GM23338 (cell line): ENCODE measurements at regions not wholly inside any gene's neighbourhood (a gene's known extent, or its start where the extent isn't known, plus 50 kb on each side); places are given as distances from the start of the nearest gene placed in this dataset.
"Not testable (repeated sequence)": the region's sequence is repeated elsewhere in the genome, so short reads cannot be mapped to it uniquely, and the experiment has no call there.

ENCODE experiments used
- ATAC-seq: fragments of 200-7000 bp; cut with Tn5 transposase; 3 replicates; pipeline ENCODE4 v1.9.1; 2020
- DNase-seq: peaks from one replicate; pipeline ENCODE4 v3.0.0-alpha.2; 2015; ENCODE audit warnings: low spot score
- H2AFZ ChIP-seq: fragments of 200-600 bp; sonication (generic); 2 replicates; pipeline ENCODE4 v1.8.0; 2016; ENCODE audit warnings: antibody characterized with exemption, mild to moderate bottlenecking, moderate library complexity
- H3F3A ChIP-seq: fragments of 200-600 bp; sonication (generic); replicated peaks from 2 replicates; pipeline ENCODE4 v1.8.0; 2017; ENCODE audit warnings: antibody characterized with exemption, mixed run types, low read depth
- H3K27ac ChIP-seq: fragments of 200-600 bp; sonication (generic); 2 replicates; pipeline ENCODE4 v1.6.1; 2016; ENCODE audit warnings: low read depth
- H3K27me3 ChIP-seq: fragments of 200-600 bp; sonication (generic); 2 replicates; pipeline ENCODE4 v1.8.0; 2016; ENCODE audit warnings: mild to moderate bottlenecking, mixed run types, moderate library complexity; ENCODE audit not compliant: insufficient read depth
- H3K36me3 ChIP-seq: fragments of 200-600 bp; sonication (generic); 2 replicates; pipeline ENCODE4 v1.8.0; 2016; ENCODE audit warnings: mild to moderate bottlenecking; ENCODE audit not compliant: insufficient read depth
- H3K4me1 ChIP-seq: fragments of 200-600 bp; sonication (generic); 2 replicates; pipeline ENCODE4 v1.8.0; 2016; ENCODE audit warnings: mild to moderate bottlenecking, moderate library complexity; ENCODE audit not compliant: insufficient read depth
- H3K4me2 ChIP-seq: fragments of 200-600 bp; sonication (generic); 2 replicates; pipeline ENCODE4 v1.7.1; 2017; ENCODE audit warnings: mixed run types
- H3K4me3 ChIP-seq: fragments of 200-600 bp; sonication (generic); 2 replicates; pipeline ENCODE4 v1.6.1; 2016; ENCODE audit warnings: mixed run types
- H3K79me2 ChIP-seq: fragments of 200-600 bp; sonication (generic); replicated peaks from 2 replicates; pipeline ENCODE4 v1.8.0; 2017; ENCODE audit warnings: mild to moderate bottlenecking; ENCODE audit not compliant: insufficient read depth
- H3K9me2 ChIP-seq: fragments of 200-600 bp; sonication (generic); 2 replicates; pipeline ENCODE4 v1.8.0; 2017; ENCODE audit not compliant: insufficient read depth
- H4K20me1 ChIP-seq: fragments of 200-600 bp; sonication (generic); replicated peaks from 2 replicates; pipeline ENCODE4 v1.8.0; 2017; ENCODE audit warnings: mild to moderate bottlenecking; ENCODE audit not compliant: insufficient read depth
- H3K27ac Mint-ChIP-seq: 2 replicates; pipeline ENCODE4 v1.8.0; 2020; ENCODE audit warnings: inconsistent platforms, mild to moderate bottlenecking, moderate library complexity, mixed read lengths
- H3K27me3 Mint-ChIP-seq: 3 replicates; pipeline ENCODE4 v1.8.0; 2022; ENCODE audit warnings: low read depth, mild to moderate bottlenecking, moderate library complexity, mixed read lengths, inconsistent platforms; ENCODE audit not compliant: insufficient read depth, poor library complexity
- H3K36me3 Mint-ChIP-seq: 3 replicates; pipeline ENCODE4 v1.8.0; 2021; ENCODE audit warnings: low read depth, mild to moderate bottlenecking, inconsistent platforms, moderate library complexity, mixed read lengths
- H3K4me1 Mint-ChIP-seq: 3 replicates; pipeline ENCODE4 v1.8.0; 2020; ENCODE audit warnings: mild to moderate bottlenecking, inconsistent platforms, mixed read lengths
- H3K4me3 Mint-ChIP-seq: 3 replicates; pipeline ENCODE4 v1.8.0; 2021; ENCODE audit warnings: moderate library complexity, mild to moderate bottlenecking, inconsistent platforms, mixed read lengths
- H3K9me3 Mint-ChIP-seq: 3 replicates; pipeline ENCODE4 v1.8.0; 2020; ENCODE audit warnings: moderate library complexity, mild to moderate bottlenecking, inconsistent platforms, mixed read lengths

DNA sequence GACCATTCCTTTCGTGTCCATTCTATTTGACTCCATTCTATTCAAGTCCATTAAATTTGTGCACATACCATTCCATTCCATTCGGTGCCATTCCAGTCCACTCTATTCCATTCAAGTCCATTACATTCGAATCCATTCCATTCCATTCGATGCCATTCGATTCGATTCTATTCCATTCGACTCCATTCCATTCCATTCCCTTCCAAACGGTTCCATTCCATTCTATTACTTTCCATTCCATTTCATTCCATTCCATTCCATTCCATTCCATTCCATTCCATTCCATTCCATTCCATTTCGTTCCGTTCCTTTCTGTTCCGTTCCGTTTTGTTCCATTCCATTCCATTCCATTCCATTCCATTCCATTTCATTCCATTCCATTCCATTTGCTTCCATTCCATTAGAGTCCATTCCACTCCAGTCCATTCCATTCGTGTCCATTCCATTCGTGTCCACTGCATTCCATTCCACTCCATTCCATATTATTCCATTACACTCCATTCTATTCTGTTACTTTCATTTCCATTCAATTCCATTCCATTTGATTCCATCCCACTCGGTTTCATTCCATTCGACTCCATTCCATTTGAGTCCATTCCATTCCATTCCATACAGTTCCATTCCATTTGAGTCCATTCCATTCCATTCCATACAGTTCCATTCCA is 2595.3 kb upstream of the TPTE start:
- not testable (repeated sequence) for H3K4me1 Mint-ChIP-seq, H3F3A ChIP-seq, H3K27ac ChIP-seq, H3K9me2 ChIP-seq, H3K4me2 ChIP-seq, H3K4me3 Mint-ChIP-seq, H3K4me3 ChIP-seq, ATAC-seq, H4K20me1 ChIP-seq, H2AFZ ChIP-seq, DNase-seq, H3K9me3 Mint-ChIP-seq, H3K36me3 Mint-ChIP-seq, H3K79me2 ChIP-seq, H3K27ac Mint-ChIP-seq, H3K27me3 ChIP-seq, H3K4me1 ChIP-seq
- peaks cover 70% of the 10 kb centered on the region for H3K36me3 ChIP-seq
- peaks cover 48% of the 10 kb centered on the region for H3K27me3 Mint-ChIP-seq

DNA sequence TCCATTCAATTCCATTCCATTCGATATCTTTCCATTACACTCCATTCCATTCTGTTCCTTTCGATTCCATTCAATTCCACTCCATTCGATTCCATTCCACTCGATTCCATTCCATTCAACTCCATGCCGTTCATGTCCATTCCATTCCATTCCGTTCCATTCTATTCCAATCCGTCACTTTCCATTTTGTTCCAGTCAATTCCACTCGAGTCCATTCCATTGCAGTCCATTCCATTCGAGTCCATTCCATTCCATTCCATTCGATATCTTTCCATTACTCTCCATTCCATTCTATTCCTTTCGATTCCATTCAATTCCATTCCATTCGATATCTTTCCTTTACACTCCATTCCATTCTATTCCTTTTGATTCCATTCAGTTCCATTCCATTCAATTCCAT is 2592.9 kb upstream of the TPTE start:
- ATAC-seq, H3K9me2 ChIP-seq, H3K27ac ChIP-seq, H3K79me2 ChIP-seq, H3K27me3 ChIP-seq, H2AFZ ChIP-seq, H4K20me1 ChIP-seq, H3F3A ChIP-seq, H3K4me1 Mint-ChIP-seq, H3K4me3 ChIP-seq, H3K4me2 ChIP-seq, H3K4me1 ChIP-seq, H3K4me3 Mint-ChIP-seq, H3K27ac Mint-ChIP-seq, DNase-seq, H3K9me3 Mint-ChIP-seq: not testable (repeated sequence)
- peaks cover 19% of the 10 kb centered on the region; the same call in 2 of the 3 replicates for H3K36me3 Mint-ChIP-seq
- H3K27me3 Mint-ChIP-seq, result peaks cover 49% of the 10 kb centered on the region
- H3K36me3 ChIP-seq, result peaks cover 64% of the 10 kb centered on the region

DNA sequence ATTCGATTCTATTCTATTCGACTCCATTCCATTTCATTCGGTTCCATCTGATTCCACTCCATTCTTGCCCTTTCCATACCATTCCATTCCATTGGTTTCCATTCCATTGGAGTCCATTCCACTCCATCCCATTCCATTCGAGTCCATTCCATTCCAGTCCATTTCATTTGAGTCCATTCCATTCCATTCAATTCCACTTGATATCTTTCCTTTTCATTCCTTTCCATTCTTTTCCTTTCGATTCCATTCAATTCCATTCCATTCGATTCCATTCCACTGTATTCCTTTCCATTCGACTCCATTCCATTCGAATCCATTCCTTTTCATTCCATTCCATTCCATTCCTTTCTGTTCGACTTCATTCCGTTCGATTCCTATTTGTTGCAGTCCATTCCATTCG is 2591.8 kb upstream of the TPTE start:
- Mint-ChIP-seq H3K36me3 (peaks cover 30% of the 10 kb centered on the region; the same call in 2 of the 3 replicates), H3K27me3 (peaks cover 44% of the 10 kb centered on the region)
- not testable (repeated sequence) for H4K20me1 ChIP-seq, H3K9me3 Mint-ChIP-seq, H3K9me2 ChIP-seq, DNase-seq, ATAC-seq, H3F3A ChIP-seq, H3K27ac Mint-ChIP-seq, H3K4me1 ChIP-seq, H3K4me3 ChIP-seq, H3K4me3 Mint-ChIP-seq, H3K27me3 ChIP-seq, H3K27ac ChIP-seq, H3K79me2 ChIP-seq, H3K4me1 Mint-ChIP-seq, H3K4me2 ChIP-seq, H2AFZ ChIP-seq
- peaks cover 65% of the 10 kb centered on the region for H3K36me3 ChIP-seq

DNA sequence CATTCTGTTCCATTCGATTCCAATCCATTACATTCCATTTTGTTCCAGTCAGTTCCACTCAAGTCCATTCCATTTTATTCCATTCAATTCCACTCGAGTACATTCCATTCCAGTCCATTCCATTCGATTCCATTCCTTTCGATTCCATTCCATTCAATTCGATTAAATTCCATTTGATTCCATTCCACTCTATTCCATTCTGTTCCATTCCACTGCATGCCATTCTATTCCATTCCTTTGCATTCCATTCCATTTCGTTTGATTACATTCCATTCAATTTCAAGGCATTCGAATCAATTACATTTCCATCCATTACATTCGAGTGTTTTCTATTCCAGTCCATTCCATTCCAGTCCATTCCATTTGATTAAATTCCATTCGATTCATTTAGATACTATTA is 2590.9 kb upstream of the TPTE start:
- H3K4me3 ChIP-seq, H3F3A ChIP-seq, H3K9me3 Mint-ChIP-seq, H3K4me3 Mint-ChIP-seq, H3K27ac Mint-ChIP-seq, H3K79me2 ChIP-seq, H3K4me1 Mint-ChIP-seq, H3K9me2 ChIP-seq, H3K4me2 ChIP-seq, H3K4me1 ChIP-seq, H2AFZ ChIP-seq, H4K20me1 ChIP-seq, DNase-seq, ATAC-seq, H3K27ac ChIP-seq, H3K27me3 ChIP-seq: not testable (repeated sequence)
- H3K36me3 Mint-ChIP-seq, result peaks cover 38% of the 10 kb centered on the region; the same call in 2 of the 3 replicates
- peaks cover 50% of the 10 kb centered on the region for H3K27me3 Mint-ChIP-seq
- H3K36me3 ChIP-seq, result peaks cover 63% of the 10 kb centered on the region

DNA sequence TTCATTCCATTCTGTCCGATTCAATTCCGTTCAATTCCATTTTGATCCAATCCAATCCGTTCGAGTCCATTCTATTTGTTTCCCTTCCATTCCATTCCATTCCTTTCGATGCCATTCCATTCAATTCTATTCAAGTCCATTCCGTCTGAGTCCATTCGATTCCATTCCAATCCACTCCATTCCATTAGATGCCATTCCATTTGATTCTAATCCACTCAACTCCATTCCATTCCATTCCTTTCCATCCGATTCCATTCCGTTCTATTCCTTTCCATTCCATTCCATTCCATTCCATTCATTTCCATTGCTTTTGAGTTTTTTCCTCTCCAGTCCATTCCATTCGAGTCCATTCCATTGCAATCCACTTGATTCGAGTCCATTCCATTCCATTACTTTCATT is 2589.3 kb upstream of the TPTE start:
- Mint-ChIP-seq H3K36me3 (peaks cover 55% of the 10 kb centered on the region; the same call in 2 of the 3 replicates), H3K27me3 (peaks cover 46% of the 10 kb centered on the region)
- H3K4me1 ChIP-seq, H3K9me2 ChIP-seq, H2AFZ ChIP-seq, DNase-seq, H3K4me2 ChIP-seq, H3K4me3 ChIP-seq, H3K4me3 Mint-ChIP-seq, H3K27ac Mint-ChIP-seq, H4K20me1 ChIP-seq, H3K79me2 ChIP-seq, ATAC-seq, H3F3A ChIP-seq, H3K27ac ChIP-seq, H3K4me1 Mint-ChIP-seq, H3K9me3 Mint-ChIP-seq, H3K27me3 ChIP-seq: not testable (repeated sequence)
- peaks cover 64% of the 10 kb centered on the region for H3K36me3 ChIP-seq

DNA sequence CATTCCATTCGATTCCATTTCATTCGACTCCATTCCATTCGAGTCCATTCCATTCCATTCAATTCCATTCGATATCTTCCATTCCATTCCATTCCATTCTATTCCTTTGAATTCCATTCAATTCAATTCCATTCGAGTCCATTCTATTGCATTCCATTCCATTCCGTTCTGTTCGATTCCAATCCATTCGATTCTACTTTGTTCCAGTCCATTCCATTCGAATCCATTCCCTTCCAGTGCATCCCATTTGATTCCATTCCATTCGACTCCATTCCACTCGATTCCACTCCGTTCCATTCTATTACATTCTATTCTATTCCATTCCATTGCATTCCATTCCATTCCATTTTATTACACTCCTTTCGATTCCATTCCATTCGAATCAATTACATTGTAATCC is 2588.5 kb upstream of the TPTE start:
- not testable (repeated sequence) for ATAC-seq, H3K27ac ChIP-seq, H3K9me3 Mint-ChIP-seq, H3F3A ChIP-seq, H3K4me3 ChIP-seq, H3K27me3 ChIP-seq, DNase-seq, H4K20me1 ChIP-seq, H3K9me2 ChIP-seq, H3K27ac Mint-ChIP-seq, H3K4me1 Mint-ChIP-seq, H2AFZ ChIP-seq, H3K4me2 ChIP-seq, H3K4me1 ChIP-seq, H3K79me2 ChIP-seq, H3K4me3 Mint-ChIP-seq
- Mint-ChIP-seq H3K36me3 (peaks cover 62% of the 10 kb centered on the region; the same call in 2 of the 3 replicates), H3K27me3 (peaks cover 41% of the 10 kb centered on the region)
- peaks cover 72% of the 10 kb centered on the region for H3K36me3 ChIP-seq
